NCI-H510A treated with DMSO at 0.1 percent for 48 hours (cell line): ENCODE measurements at regions not wholly inside any gene's neighbourhood (a gene's known extent, or its start where the extent isn't known, plus 50 kb on each side); places are given as distances from the start of the nearest gene placed in this dataset.

ENCODE experiments used
- DNase-seq: peaks from one replicate; lab custom pipeline; 2025; lab: John Stamatoyannopoulos, UW

GRCh38 chr5:61905613-61906012 lies 400.4 kb upstream of the KIF2A start:
- no peak for DNase-seq

GRCh38 chr5:61906820-61907219 lies 399.2 kb upstream of the KIF2A start:
- no peak for DNase-seq

GRCh38 chr5:61907995-61908394 lies 398.0 kb upstream of the KIF2A start:
- DNase-seq = no peak

GRCh38 chr5:61910771-61911170 lies 395.2 kb upstream of the KIF2A start:
- DNase-seq = no peak

- DNase-seq = no peak
These were observed 393.4 kb upstream of the KIF2A start for GRCh38 chr5:61912559-61912958.

GRCh38 chr5:61915646-61916045 lies 390.4 kb upstream of the KIF2A start:
- DNase-seq = no peak

- DNase-seq = no peak
These were observed 389.1 kb upstream of the KIF2A start for GRCh38 chr5:61916621-61917620.

GRCh38 chr5:61918611-61919010 lies 387.4 kb upstream of the KIF2A start:
- DNase-seq = no peak

GRCh38 chr5:61919920-61920319 lies 386.1 kb upstream of the KIF2A start:
- peak; percentile 9 for DNase-seq

- DNase-seq = no peak
These were observed 381.8 kb upstream of the KIF2A start for GRCh38 chr5:61924251-61924650.

- DNase-seq = no peak
These were observed 379.1 kb upstream of the KIF2A start for GRCh38 chr5:61926911-61927310.

GRCh38 chr5:61931236-61931635 lies 374.8 kb upstream of the KIF2A start:
- no peak for DNase-seq

- peak; percentile 29 for DNase-seq
These were observed 372.0 kb upstream of the KIF2A start for GRCh38 chr5:61933787-61934626.

GRCh38 chr5:61941637-61942036 lies 364.4 kb upstream of the KIF2A start:
- DNase-seq = no peak

- DNase-seq = no peak
These were observed 363.4 kb upstream of the KIF2A start for GRCh38 chr5:61942462-61943049.

- no peak for DNase-seq
These were observed 362.3 kb upstream of the KIF2A start for GRCh38 chr5:61943713-61944112.

- DNase-seq = no peak
These were observed 357.9 kb upstream of the KIF2A start for GRCh38 chr5:61948151-61948550.

- no peak for DNase-seq
These were observed 356.8 kb upstream of the KIF2A start for GRCh38 chr5:61949054-61949678.

GRCh38 chr5:61949679-61950435 lies 356.1 kb upstream of the KIF2A start:
- DNase-seq = no peak

GRCh38 chr5:61951295-61951694 lies 354.7 kb upstream of the KIF2A start:
- no peak for DNase-seq

GRCh38 chr5:61953913-61954312 lies 352.1 kb upstream of the KIF2A start:
- no peak for DNase-seq
